HepG2 (cell line): ENCODE measurements at regions not wholly inside any gene's neighbourhood (a gene's known extent, or its start where the extent isn't known, plus 50 kb on each side); places are given as distances from the start of the nearest gene placed in this dataset.

ENCODE experiments used
- ATAC-seq: fragments of 200-7000 bp; cut with Tn5 transposase; 3 replicates; pipeline ENCODE4 v1.9.1; 2020; ENCODE audit warnings: mild to moderate bottlenecking, moderate library complexity
- BruUV-seq: library from RNA; stranded (reverse); fragments of 400-500 nt; replicated peaks from 2 replicates; lab custom pipeline; 2021; lab: Mats Ljungman, UMichigan
- CTCF ChIA-PET: fragments of 300-600 bp; formaldehyde crosslinking; extraction: SDS; loops from one replicate; lab custom pipeline; 2021; ENCODE audit warnings: low total read pairs, inconsistent platforms, low intra/inter-chr PET ratio; lab: Yijun Ruan, JAX
- POLR2A ChIA-PET: fragments of 350-600 bp; sonication (Branson Sonifier 250); formaldehyde crosslinking; loops from one replicate; lab custom pipeline; 2020; ENCODE audit warnings: antibody characterized with exemption, inconsistent platforms; lab: Yijun Ruan, JAX
- DNase-seq: peaks from one replicate; pipeline ENCODE4 v3.0.0-alpha.2; 2015; ENCODE audit warnings: low spot score
- FAIRE-seq: peaks from 3 replicates; lab custom pipeline; 2011; peaks lifted over from hg19 to GRCh38; lab: Jason Lieb, UNC
- H2AFZ ChIP-seq: one replicate; pipeline ENCODE4 v1.6.1; 2011; ENCODE audit warnings: low read length, inconsistent platforms
- H3K27ac ChIP-seq: fragments of 300-600 bp; 3 replicates; pipeline ENCODE4 v1.8.0; 2011; ENCODE audit warnings: mixed run types, mild to moderate bottlenecking, mixed read lengths, low read length, inconsistent platforms; ENCODE audit not compliant: insufficient read depth; ENCODE audit errors: extremely low read length
- H3K27me3 ChIP-seq, 2 experiments: fragments of 200-600 bp in 1 of 2; 2 replicates in 1 of 2; 3 replicates in 1 of 2; pipeline versions ENCODE4 v1.6.0 to v1.8.0; 2011; ENCODE audit warnings: low read length in 2 of 2, mild to moderate bottlenecking in 2 of 2, moderate library complexity in 2 of 2, inconsistent platforms in 1 of 2; ENCODE audit not compliant: insufficient read depth in 2 of 2, control insufficient read depth in 1 of 2
- H3K36me3 ChIP-seq, 2 experiments: fragments of 200-600 bp in 1 of 2; replicated peaks in 1 of 2; 2 replicates in 1 of 2; 3 replicates in 1 of 2; pipeline versions ENCODE4 v1.5.1 to v1.8.0; 2011; ENCODE audit warnings: low read length in 2 of 2, inconsistent platforms in 1 of 2; ENCODE audit not compliant: insufficient read depth in 2 of 2, control insufficient read depth in 1 of 2
- H3K4me1 ChIP-seq: 2 replicates; pipeline ENCODE4 v1.5.1; 2012; ENCODE audit warnings: low read length, inconsistent platforms; ENCODE audit not compliant: insufficient read depth
- H3K4me2 ChIP-seq: 2 replicates; pipeline ENCODE4 v1.6.0; 2011; ENCODE audit warnings: low read depth, low read length, inconsistent platforms
- H3K4me3 ChIP-seq, 3 experiments: fragments of 200-600 bp in 1 of 3; sonication (generic), shearing (Covaris generic) in 1 of 3; replicated peaks in 1 of 3; 2 replicates each; pipeline ENCODE4 v1.5.1; 2011 to 2016; ENCODE audit warnings: low read length in 3 of 3, inconsistent platforms in 2 of 3, low read depth in 2 of 3, mild to moderate bottlenecking in 2 of 3, control low read depth in 1 of 3, mixed read lengths in 1 of 3; ENCODE audit not compliant: insufficient read depth in 1 of 3
- H3K79me2 ChIP-seq: one replicate; pipeline ENCODE4 v1.6.1; 2011; ENCODE audit warnings: low read length, inconsistent platforms; ENCODE audit not compliant: insufficient read depth
- H3K9ac ChIP-seq: 2 replicates; pipeline ENCODE4 v1.6.0; 2011; ENCODE audit warnings: mild to moderate bottlenecking, low read depth, low read length, inconsistent platforms; ENCODE audit not compliant: insufficient read depth
- H3K9me3 ChIP-seq: 2 replicates; pipeline ENCODE4 v1.5.1; 2012; ENCODE audit warnings: mild to moderate bottlenecking, low read length
- H4K20me1 ChIP-seq: 2 replicates; pipeline ENCODE4 v1.6.0; 2011; ENCODE audit warnings: inconsistent platforms, mild to moderate bottlenecking, low read length, moderate library complexity; ENCODE audit not compliant: insufficient read depth
- DNMT3B ChIP-seq: conservative IDR thresholded peaks from 2 replicates; pipeline ENCODE4 v1.6.1; 2016; ENCODE audit warnings: missing biosample characterization, control low read depth
- DR1 ChIP-seq: sonication (generic); formaldehyde crosslinking; IDR thresholded peaks from 2 replicates; pipeline ENCODE4 v1.8.0; 2021; ENCODE audit warnings: mild to moderate bottlenecking, missing genetic modification reagents, inconsistent platforms
- ELF4 ChIP-seq: sonication (generic); formaldehyde crosslinking; IDR thresholded peaks from 2 replicates; pipeline ENCODE4 v1.5.0; 2020; ENCODE audit warnings: missing genetic modification reagents, mild to moderate bottlenecking, moderate library complexity, borderline replicate concordance
- MED1 ChIP-seq: sonication (generic); formaldehyde crosslinking; IDR thresholded peaks from 2 replicates; pipeline ENCODE4 v1.4.0; 2020; ENCODE audit warnings: missing genetic modification reagents
- MYNN ChIP-seq: sonication (generic); formaldehyde crosslinking; IDR thresholded peaks from 2 replicates; pipeline ENCODE4 v1.4.0; 2020; ENCODE audit warnings: mild to moderate bottlenecking, low read depth, missing genetic modification reagents
- MZF1 ChIP-seq: sonication (generic); formaldehyde crosslinking; IDR thresholded peaks from 2 replicates; pipeline ENCODE4 v1.8.1; 2023; ENCODE audit warnings: mild to moderate bottlenecking, missing genetic modification reagents, borderline replicate concordance
- NFIB ChIP-seq: sonication (generic); formaldehyde crosslinking; IDR thresholded peaks from 2 replicates; pipeline ENCODE4 v1.9.0; 2021; ENCODE audit warnings: missing genetic modification reagents, mild to moderate bottlenecking, borderline replicate concordance
- NFYC ChIP-seq: IDR thresholded peaks from 2 replicates; pipeline ENCODE4 v1.6.1; 2016; ENCODE audit warnings: missing genetic modification reagents, missing compliant biosample characterization
- NR1H2 ChIP-seq: sonication (generic); formaldehyde crosslinking; IDR thresholded peaks from 2 replicates; pipeline ENCODE4 v1.8.1; 2022; ENCODE audit warnings: low read depth, missing genetic modification reagents, borderline replicate concordance
- RNF2 ChIP-seq: fragments of 450-650 bp; conservative IDR thresholded peaks from 2 replicates; pipeline ENCODE4 v1.6.1; 2016; ENCODE audit warnings: low read depth
- SETDB1 ChIP-seq: sonication (generic); formaldehyde crosslinking; IDR thresholded peaks from 2 replicates; pipeline ENCODE4 v1.5.1; 2020; ENCODE audit warnings: missing genetic modification reagents, mild to moderate bottlenecking, borderline replicate concordance
- TBL1XR1 ChIP-seq: fragments of 150-350 bp; IDR thresholded peaks from 2 replicates; pipeline ENCODE4 v1.6.1; 2014; ENCODE audit warnings: borderline replicate concordance, low read length; ENCODE audit not compliant: partially characterized antibody
- TRIM24 ChIP-seq: sonication (generic); formaldehyde crosslinking; IDR thresholded peaks from 2 replicates; pipeline ENCODE4 v1.8.0; 2022; ENCODE audit warnings: mild to moderate bottlenecking, missing genetic modification reagents
- ZNF274 ChIP-seq: sonication (generic); formaldehyde crosslinking; IDR thresholded peaks from 2 replicates; pipeline ENCODE4 v1.5.1; 2020; ENCODE audit warnings: mild to moderate bottlenecking, missing genetic modification reagents
- ZNF547 ChIP-seq: sonication (generic); formaldehyde crosslinking; IDR thresholded peaks from 2 replicates; pipeline ENCODE4 v1.5.1; 2020; ENCODE audit warnings: mild to moderate bottlenecking, missing genetic modification reagents
- ZNF724P ChIP-seq: sonication (generic); formaldehyde crosslinking; IDR thresholded peaks from 2 replicates; pipeline ENCODE4 v1.8.0; 2022; ENCODE audit warnings: missing genetic modification reagents, borderline replicate concordance
- ZNF768 ChIP-seq: sonication (generic); formaldehyde crosslinking; IDR thresholded peaks from 2 replicates; pipeline ENCODE4 v1.4.0; 2020; ENCODE audit warnings: missing genetic modification reagents
- WGBS: methylation state at CpG from one replicate; pipeline ENCODE4 v1.1.6; 2017; ENCODE audit warnings: low lambda C conversion rate; 5-methylcytosine and 5-hydroxymethylcytosine counted together
- in situ Hi-C: cut with HindIII; loops from 2 replicates; pipeline ENCODE4 v1.10.0; 2017; ENCODE audit warnings: low pct_unique_long_range_greater_than_20kb; ENCODE audit not compliant: extremely low pct_ligation_motif_present
- intact Hi-C: fragments of 100-400 bp; cut with micrococcal nuclease; formaldehyde crosslinking; loops from one replicate; pipeline ENCODE4 v1.10.0; 2022; ENCODE audit not compliant: unreplicated experiment
- TF ChIP-seq, protein P1 (sequence below): sonication (generic); formaldehyde crosslinking; IDR thresholded peaks from 2 replicates; pipeline ENCODE4 v1.4.0; 2020; ENCODE audit warnings: mild to moderate bottlenecking, low read depth, missing genetic modification reagents
- TF ChIP-seq, protein P2 (sequence below): sonication (generic); formaldehyde crosslinking; conservative IDR thresholded peaks from 2 replicates; pipeline ENCODE4 v1.4.0; 2020; ENCODE audit warnings: missing genetic modification reagents

GRCh38 chr13:91228940-91229339, 118.5 kb upstream of the MIR17HG start:
- H3K36me3 ChIP-seq = no peaks in the 10 kb centered on the region
- BruUV-seq = no TSS peak
- H3K27me3 ChIP-seq = no peaks in the 10 kb centered on the region
- H3K9me3 ChIP-seq = no peaks in the 10 kb centered on the region
- ChIA-PET CTCF (no interaction called here), POLR2A (no interaction called here)
- FAIRE-seq (no peak), DNase-seq (no peak), ATAC-seq (no peak)
- H4K20me1 ChIP-seq = no peaks in the 10 kb centered on the region
- H3K4me2 ChIP-seq = no peak overlapping the region
- no peak overlapping the region for H3K27ac ChIP-seq
- no peak for TF ChIP-seq ZNF768 (CRISPR knock-in tag)
- no peak for TF ChIP-seq NFYC (CRISPR knock-in tag)
- TF ChIP-seq MED1 = no peak
- TF ChIP-seq MZF1 = no peak
- TF ChIP-seq ZNF724P (CRISPR knock-in tag) = no peak
- TF ChIP-seq ELF4 (CRISPR knock-in tag) = no peak
- no peak for TF ChIP-seq NR1H2 (CRISPR knock-in tag)
- TF ChIP-seq, protein P1, sequence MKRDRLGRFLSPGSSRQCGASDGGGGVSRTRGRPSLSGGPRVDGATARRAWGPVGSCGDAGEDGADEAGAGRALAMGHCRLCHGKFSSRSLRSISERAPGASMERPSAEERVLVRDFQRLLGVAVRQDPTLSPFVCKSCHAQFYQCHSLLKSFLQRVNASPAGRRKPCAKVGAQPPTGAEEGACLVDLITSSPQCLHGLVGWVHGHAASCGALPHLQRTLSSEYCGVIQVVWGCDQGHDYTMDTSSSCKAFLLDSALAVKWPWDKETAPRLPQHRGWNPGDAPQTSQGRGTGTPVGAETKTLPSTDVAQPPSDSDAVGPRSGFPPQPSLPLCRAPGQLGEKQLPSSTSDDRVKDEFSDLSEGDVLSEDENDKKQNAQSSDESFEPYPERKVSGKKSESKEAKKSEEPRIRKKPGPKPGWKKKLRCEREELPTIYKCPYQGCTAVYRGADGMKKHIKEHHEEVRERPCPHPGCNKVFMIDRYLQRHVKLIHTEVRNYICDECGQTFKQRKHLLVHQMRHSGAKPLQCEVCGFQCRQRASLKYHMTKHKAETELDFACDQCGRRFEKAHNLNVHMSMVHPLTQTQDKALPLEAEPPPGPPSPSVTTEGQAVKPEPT (CRISPR knock-in tag) = no peak
- TF ChIP-seq ZNF274 = no peak
- H2AFZ ChIP-seq = no peak overlapping the region
- H3K4me1 ChIP-seq = no peaks in the 10 kb centered on the region
- 0% methylated on average over 1 of the region's 1 CpG for WGBS
- in situ Hi-C loops (no loop called here), intact Hi-C loops (no loop called here)
- H3K79me2 ChIP-seq = no peaks in the 10 kb centered on the region
- no peak overlapping the region for H3K9ac ChIP-seq
- H3K4me3 ChIP-seq = no peak overlapping the region

DNA sequence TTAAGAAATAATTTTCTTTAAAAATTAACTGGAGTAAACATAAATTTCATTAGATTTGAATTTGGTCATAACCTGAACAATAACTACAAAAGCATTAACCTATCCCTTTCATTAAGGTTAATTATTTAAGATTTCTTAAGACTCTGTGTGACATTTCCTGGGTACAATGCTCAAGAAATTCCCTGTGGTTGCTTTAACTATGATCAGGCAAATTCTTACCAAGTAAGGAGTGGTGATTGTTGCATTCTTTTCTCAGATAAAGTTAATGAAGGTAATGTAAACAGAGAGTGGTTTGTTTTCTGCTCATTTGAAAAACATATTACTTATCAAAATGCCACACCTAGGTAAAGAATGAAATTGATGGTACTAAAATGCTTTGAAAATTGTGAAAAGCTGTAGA, 114.8 kb upstream of the MIR17HG start:
- in situ Hi-C loops (no loop called here), intact Hi-C loops (no loop called here)
- Histone ChIP-seq H3K9ac (no peak overlapping the region), H3K4me3 (no peak overlapping the region), H3K79me2 (no peaks in the 10 kb centered on the region), H2AFZ (no peak overlapping the region), H3K4me2 (no peak overlapping the region), H3K36me3 (no peaks in the 10 kb centered on the region), H4K20me1 (no peaks in the 10 kb centered on the region), H3K27ac (no peak overlapping the region), H3K4me1 (no peaks in the 10 kb centered on the region), H3K9me3 (no peaks in the 10 kb centered on the region), H3K27me3 (no peaks in the 10 kb centered on the region)
- POLR2A ChIA-PET = no interaction called here
- BruUV-seq = no TSS peak
- FAIRE-seq = no peak
- CTCF ChIA-PET = no interaction called here
- no peak for ATAC-seq
- no peak for DNase-seq
- TF ChIP-seq MYNN (CRISPR knock-in tag) (no peak), DNMT3B (CRISPR knock-in tag) (no peak), TBL1XR1 (no peak), ZNF547 (no peak), DR1 (CRISPR knock-in tag) (no peak), TRIM24 (CRISPR knock-in tag) (no peak), RNF2 (no peak), SETDB1 (CRISPR knock-in tag) (no peak), NFIB (no peak)
- TF ChIP-seq, protein P2, sequence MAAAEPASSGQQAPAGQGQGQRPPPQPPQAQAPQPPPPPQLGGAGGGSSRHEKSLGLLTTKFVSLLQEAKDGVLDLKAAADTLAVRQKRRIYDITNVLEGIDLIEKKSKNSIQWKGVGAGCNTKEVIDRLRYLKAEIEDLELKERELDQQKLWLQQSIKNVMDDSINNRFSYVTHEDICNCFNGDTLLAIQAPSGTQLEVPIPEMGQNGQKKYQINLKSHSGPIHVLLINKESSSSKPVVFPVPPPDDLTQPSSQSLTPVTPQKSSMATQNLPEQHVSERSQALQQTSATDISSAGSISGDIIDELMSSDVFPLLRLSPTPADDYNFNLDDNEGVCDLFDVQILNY = no peak
